SK-N-SH treated with all-trans-retinoic acid at 6 μM for 48 hours (cell line): ENCODE measurements at regions not wholly inside any gene's neighbourhood (a gene's known extent, or its start where the extent isn't known, plus 50 kb on each side); places are given as distances from the start of the nearest gene placed in this dataset.

Source experiments
- ATAC-seq: fragments of 200-7000 bp; cut with Tn5 transposase; 3 replicates; pipeline ENCODE4 v1.9.1; 2020; ENCODE audit warnings: mild to moderate bottlenecking, moderate library complexity
- ARNTL ChIP-seq: fragments of 450-650 bp; formaldehyde crosslinking; IDR thresholded peaks from 2 replicates; pipeline ENCODE4 v1.5.0; 2020; ENCODE audit warnings: low read depth, mild to moderate bottlenecking, moderate library complexity, borderline replicate concordance
- BACH2 ChIP-seq: fragments of 250-450 bp; sonication (Bioruptor Pico); IDR thresholded peaks from 2 replicates; pipeline ENCODE4 v1.9.0; 2021; ENCODE audit warnings: mild to moderate bottlenecking, borderline replicate concordance
- CREB5 ChIP-seq: fragments of 250-450 bp; sonication (Bioruptor Pico); IDR thresholded peaks from 2 replicates; pipeline ENCODE4 v1.5.1; 2020; ENCODE audit warnings: low read depth, mild to moderate bottlenecking, moderate library complexity
- CSDC2 ChIP-seq: fragments of 250-450 bp; sonication (Bioruptor Pico); IDR thresholded peaks from 2 replicates; pipeline ENCODE4 v1.5.0; 2020; ENCODE audit warnings: mild to moderate bottlenecking, moderate library complexity
- ESRRG ChIP-seq: fragments of 250-450 bp; sonication (Bioruptor Pico); IDR thresholded peaks from 2 replicates; pipeline ENCODE4 v1.6.1; 2021; ENCODE audit warnings: mild to moderate bottlenecking
- GLIS3 ChIP-seq: fragments of 250-450 bp; sonication (Bioruptor Pico); IDR thresholded peaks from 2 replicates; pipeline ENCODE4 v1.5.0; 2020; ENCODE audit warnings: mild to moderate bottlenecking, moderate library complexity
- ISL1 ChIP-seq: fragments of 250-450 bp; sonication (Bioruptor Pico); IDR thresholded peaks from 2 replicates; pipeline ENCODE4 v2.1.2; 2022; ENCODE audit warnings: mild to moderate bottlenecking, moderate library complexity
- POU6F1 ChIP-seq: fragments of 250-450 bp; sonication (Bioruptor Pico); IDR thresholded peaks from 2 replicates; pipeline ENCODE4 v1.8.0; 2021; ENCODE audit warnings: low read depth, mild to moderate bottlenecking, moderate library complexity, borderline replicate concordance
- PPARA ChIP-seq: fragments of 250-450 bp; sonication (Bioruptor Pico); IDR thresholded peaks from 2 replicates; pipeline ENCODE4 v1.5.0; 2020; ENCODE audit warnings: mild to moderate bottlenecking, borderline replicate concordance
- RARB ChIP-seq: fragments of 250-450 bp; sonication (Bioruptor Pico); IDR thresholded peaks from 2 replicates; pipeline ENCODE4 v1.8.0; 2021; ENCODE audit warnings: mild to moderate bottlenecking, moderate library complexity
- SNAI2 ChIP-seq: fragments of 250-450 bp; sonication (Bioruptor Pico); IDR thresholded peaks from 2 replicates; pipeline ENCODE4 v1.5.0; 2020; ENCODE audit warnings: mild to moderate bottlenecking, moderate library complexity
- TCF4 ChIP-seq: fragments of 250-450 bp; sonication (Bioruptor Pico); IDR thresholded peaks from 2 replicates; pipeline ENCODE4 v1.8.0; 2021; ENCODE audit warnings: mild to moderate bottlenecking, moderate library complexity, borderline replicate concordance
- TOX ChIP-seq: fragments of 250-450 bp; sonication (Bioruptor Pico); IDR thresholded peaks from 2 replicates; pipeline ENCODE4 v1.8.0; 2021; ENCODE audit warnings: mild to moderate bottlenecking, moderate library complexity, borderline replicate concordance
- TSHZ2 ChIP-seq: fragments of 250-450 bp; sonication (Bioruptor Pico); IDR thresholded peaks from 2 replicates; pipeline ENCODE4 v1.5.0; 2020; ENCODE audit warnings: mild to moderate bottlenecking, moderate library complexity
- ZC3H10 ChIP-seq: fragments of 250-450 bp; sonication (Bioruptor Pico); IDR thresholded peaks from 2 replicates; pipeline ENCODE4 v1.5.1; 2021; ENCODE audit warnings: mild to moderate bottlenecking, moderate library complexity
- ZFP3 ChIP-seq: fragments of 250-450 bp; sonication (Bioruptor Pico); IDR thresholded peaks from 2 replicates; pipeline ENCODE4 v1.5.0; 2020; ENCODE audit warnings: mild to moderate bottlenecking, moderate library complexity
- ZFP30 ChIP-seq: fragments of 450-650 bp; formaldehyde crosslinking; IDR thresholded peaks from 2 replicates; pipeline ENCODE4 v1.5.0; 2022; ENCODE audit warnings: mild to moderate bottlenecking, moderate library complexity
- ZNF565 ChIP-seq: fragments of 450-650 bp; formaldehyde crosslinking; conservative IDR thresholded peaks from 2 replicates; pipeline ENCODE4 v1.5.0; 2020; ENCODE audit warnings: low read depth, mild to moderate bottlenecking, moderate library complexity
- ZNF8 ChIP-seq: fragments of 450-650 bp; formaldehyde crosslinking; IDR thresholded peaks from 2 replicates; pipeline ENCODE4 v1.5.0; 2020; ENCODE audit warnings: mild to moderate bottlenecking, moderate library complexity
- TF ChIP-seq, protein P1 (sequence below): fragments of 250-450 bp; sonication (Bioruptor Pico); IDR thresholded peaks from 2 replicates; pipeline ENCODE4 v1.5.1; 2021; ENCODE audit warnings: mild to moderate bottlenecking, moderate library complexity
- TF ChIP-seq, protein P2 (sequence below): fragments of 250-450 bp; sonication (Bioruptor Pico); IDR thresholded peaks from 2 replicates; pipeline ENCODE4 v1.8.0; 2020; ENCODE audit warnings: mild to moderate bottlenecking, moderate library complexity, borderline replicate concordance

DNA sequence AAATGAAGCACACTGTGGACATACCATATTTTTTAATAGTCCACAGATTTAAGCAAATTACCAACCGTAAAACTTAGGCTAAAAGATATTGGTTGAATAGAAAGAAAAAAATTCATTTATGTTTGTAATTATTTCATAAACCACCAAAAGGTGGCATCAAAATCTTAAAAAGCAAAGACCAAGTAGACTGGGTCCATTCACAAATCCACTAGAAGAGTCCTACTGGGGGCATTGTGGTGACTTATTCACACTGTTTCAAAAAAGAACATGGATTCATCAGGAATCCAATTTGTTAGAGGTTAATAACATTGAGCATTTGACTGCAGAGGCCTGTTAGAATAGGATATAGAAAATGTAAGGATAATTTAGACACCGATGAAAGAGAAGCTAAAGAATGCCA is 194.9 kb upstream of the KYNU start:
- TF ChIP-seq CSDC2 (no peak), TCF4 (CRISPR knock-in tag) (no peak), TSHZ2 (CRISPR knock-in tag) (no peak), ZC3H10 (CRISPR knock-in tag) (no peak), BACH2 (CRISPR knock-in tag) (no peak), RARB (CRISPR knock-in tag) (no peak), POU6F1 (no peak), ISL1 (CRISPR knock-in tag) (no peak), SNAI2 (CRISPR knock-in tag) (no peak), ESRRG (CRISPR knock-in tag) (no peak), ZNF8 (CRISPR knock-in tag) (no peak), CREB5 (CRISPR knock-in tag) (no peak), GLIS3 (no peak)
- TF ChIP-seq, protein P1, sequence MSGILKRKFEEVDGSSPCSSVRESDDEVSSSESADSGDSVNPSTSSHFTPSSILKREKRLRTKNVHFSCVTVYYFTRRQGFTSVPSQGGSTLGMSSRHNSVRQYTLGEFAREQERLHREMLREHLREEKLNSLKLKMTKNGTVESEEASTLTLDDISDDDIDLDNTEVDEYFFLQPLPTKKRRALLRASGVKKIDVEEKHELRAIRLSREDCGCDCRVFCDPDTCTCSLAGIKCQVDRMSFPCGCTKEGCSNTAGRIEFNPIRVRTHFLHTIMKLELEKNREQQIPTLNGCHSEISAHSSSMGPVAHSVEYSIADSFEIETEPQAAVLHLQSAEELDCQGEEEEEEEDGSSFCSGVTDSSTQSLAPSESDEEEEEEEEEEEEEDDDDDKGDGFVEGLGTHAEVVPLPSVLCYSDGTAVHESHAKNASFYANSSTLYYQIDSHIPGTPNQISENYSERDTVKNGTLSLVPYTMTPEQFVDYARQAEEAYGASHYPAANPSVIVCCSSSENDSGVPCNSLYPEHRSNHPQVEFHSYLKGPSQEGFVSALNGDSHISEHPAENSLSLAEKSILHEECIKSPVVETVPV (CRISPR knock-in tag): no peak
- ATAC-seq: no peak

DNA sequence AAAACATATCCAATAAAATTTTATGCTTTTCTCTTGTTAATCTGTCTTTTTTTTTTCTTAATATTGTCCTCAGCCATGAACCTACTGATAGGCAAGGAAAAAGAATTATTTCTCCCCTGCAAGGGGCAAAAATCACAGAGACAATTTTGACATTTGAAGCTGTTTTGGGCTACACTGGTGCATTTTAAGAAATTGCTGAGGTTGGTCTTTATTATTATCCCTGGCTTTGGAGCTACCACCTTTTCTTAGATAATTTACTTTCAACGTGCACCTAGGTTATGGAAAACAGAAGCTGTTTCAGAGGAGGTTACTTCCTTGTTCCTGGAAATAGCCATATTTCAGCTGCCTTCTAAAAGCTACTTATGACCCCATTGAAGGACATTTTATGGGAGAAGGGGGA is 195.5 kb upstream of the KYNU start:
- TF ChIP-seq ZNF8 (CRISPR knock-in tag) (no peak), RARB (CRISPR knock-in tag) (no peak)
- no peak for ATAC-seq

DNA sequence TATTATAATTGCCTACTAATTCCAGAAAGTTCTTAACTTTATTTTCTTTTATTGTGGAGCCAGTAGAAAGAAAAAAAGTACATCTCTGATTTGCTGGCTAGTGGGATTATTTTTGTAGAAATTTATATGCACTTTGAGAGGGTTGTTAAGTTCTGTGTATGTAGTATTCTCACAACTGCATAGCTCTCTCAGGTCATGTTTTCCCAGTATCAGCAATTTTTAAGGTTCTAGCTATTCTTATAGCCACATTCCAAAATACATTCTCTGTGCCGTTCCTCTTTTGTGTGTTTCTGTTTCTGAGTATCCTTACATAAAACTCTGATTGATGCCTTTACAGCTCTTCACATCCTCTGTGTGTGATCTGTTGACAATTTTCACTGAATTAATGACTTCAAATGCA is 199.3 kb upstream of the KYNU start:
- ATAC-seq: no peak
- TF ChIP-seq ZNF565 (CRISPR knock-in tag) (no peak), GLIS3 (no peak), ZC3H10 (CRISPR knock-in tag) (no peak), RARB (CRISPR knock-in tag) (no peak), ESRRG (CRISPR knock-in tag) (no peak)
- TF ChIP-seq, protein P2, sequence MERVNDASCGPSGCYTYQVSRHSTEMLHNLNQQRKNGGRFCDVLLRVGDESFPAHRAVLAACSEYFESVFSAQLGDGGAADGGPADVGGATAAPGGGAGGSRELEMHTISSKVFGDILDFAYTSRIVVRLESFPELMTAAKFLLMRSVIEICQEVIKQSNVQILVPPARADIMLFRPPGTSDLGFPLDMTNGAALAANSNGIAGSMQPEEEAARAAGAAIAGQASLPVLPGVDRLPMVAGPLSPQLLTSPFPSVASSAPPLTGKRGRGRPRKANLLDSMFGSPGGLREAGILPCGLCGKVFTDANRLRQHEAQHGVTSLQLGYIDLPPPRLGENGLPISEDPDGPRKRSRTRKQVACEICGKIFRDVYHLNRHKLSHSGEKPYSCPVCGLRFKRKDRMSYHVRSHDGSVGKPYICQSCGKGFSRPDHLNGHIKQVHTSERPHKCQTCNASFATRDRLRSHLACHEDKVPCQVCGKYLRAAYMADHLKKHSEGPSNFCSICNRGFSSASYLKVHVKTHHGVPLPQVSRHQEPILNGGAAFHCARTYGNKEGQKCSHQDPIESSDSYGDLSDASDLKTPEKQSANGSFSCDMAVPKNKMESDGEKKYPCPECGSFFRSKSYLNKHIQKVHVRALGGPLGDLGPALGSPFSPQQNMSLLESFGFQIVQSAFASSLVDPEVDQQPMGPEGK: no peak

- ATAC-seq: no peak
- TF ChIP-seq POU6F1 (no peak), ZNF8 (CRISPR knock-in tag) (no peak), ZFP30 (CRISPR knock-in tag) (no peak), CREB5 (CRISPR knock-in tag) (no peak), ZFP3 (CRISPR knock-in tag) (no peak), PPARA (CRISPR knock-in tag) (no peak), TOX (CRISPR knock-in tag) (no peak), ISL1 (CRISPR knock-in tag) (no peak), ZC3H10 (CRISPR knock-in tag) (no peak), TSHZ2 (CRISPR knock-in tag) (no peak), ARNTL (CRISPR knock-in tag) (no peak), ZNF565 (CRISPR knock-in tag) (no peak)
Observed at GRCh38 chr2:142675398-142675797, 202.1 kb upstream of the KYNU start.
